H9 (cell line): ENCODE measurements at regions not wholly inside any gene's neighbourhood (a gene's known extent, or its start where the extent isn't known, plus 50 kb on each side); places are given as distances from the start of the nearest gene placed in this dataset.

Source experiments
- DNase-seq: peaks from one replicate; pipeline ENCODE4 v3.0.0-alpha.2; 2017
- H2AFZ ChIP-seq: one replicate; pipeline ENCODE4 v1.6.1; 2013; ENCODE audit warnings: mild to moderate bottlenecking, low read length, control low read depth, moderate library complexity
- H2AK5ac ChIP-seq: 2 replicates; pipeline ENCODE4 v1.6.1; 2013; ENCODE audit warnings: low read length, control low read depth, mixed read lengths; ENCODE audit not compliant: insufficient read length
- H2BK120ac ChIP-seq: one replicate; pipeline ENCODE4 v1.6.1; 2013; ENCODE audit warnings: low read depth, mild to moderate bottlenecking, low read length, control low read depth, inconsistent platforms; ENCODE audit not compliant: poor library complexity, severe bottlenecking
- H2BK12ac ChIP-seq: 2 replicates; pipeline ENCODE4 v1.6.1; 2013; ENCODE audit warnings: low read length, control low read depth, mixed read lengths, low read depth; ENCODE audit not compliant: insufficient read length
- H2BK15ac ChIP-seq: 2 replicates; pipeline ENCODE4 v1.6.1; 2013; ENCODE audit warnings: low read depth, low read length, control low read depth
- H2BK20ac ChIP-seq: one replicate; pipeline ENCODE4 v1.6.1; 2013; ENCODE audit warnings: low read depth, mild to moderate bottlenecking, low read length, control low read depth, inconsistent platforms; ENCODE audit not compliant: poor library complexity, severe bottlenecking
- H2BK5ac ChIP-seq: 2 replicates; pipeline ENCODE4 v1.6.1; 2013; ENCODE audit warnings: low read length, control low read depth, mixed read lengths; ENCODE audit not compliant: insufficient read length
- H3K14ac ChIP-seq: 2 replicates; pipeline ENCODE4 v1.6.1; 2013; ENCODE audit warnings: low read length, control low read depth; ENCODE audit not compliant: insufficient read depth
- H3K18ac ChIP-seq: 2 replicates; pipeline ENCODE4 v1.6.1; 2013; ENCODE audit warnings: low read depth, mild to moderate bottlenecking, mixed read lengths, low read length, control low read depth; ENCODE audit not compliant: insufficient read length
- H3K23ac ChIP-seq: 2 replicates; pipeline ENCODE4 v1.6.1; 2013; ENCODE audit warnings: low read length, control low read depth, mixed read lengths, low read depth; ENCODE audit not compliant: insufficient read length
- H3K23me2 ChIP-seq: 2 replicates; pipeline ENCODE4 v1.6.1; 2013; ENCODE audit warnings: low read depth, mild to moderate bottlenecking, mixed read lengths, low read length, control low read depth; ENCODE audit not compliant: insufficient read length, poor library complexity, severe bottlenecking
- H3K27ac ChIP-seq: 2 replicates; pipeline ENCODE4 v1.5.1; 2013; ENCODE audit warnings: low read length, control low read depth, mixed read lengths, low read depth; ENCODE audit not compliant: insufficient read length
- H3K27me3 ChIP-seq: 2 replicates; pipeline ENCODE4 v1.6.1; 2013; ENCODE audit warnings: low read length, control low read depth, inconsistent platforms; ENCODE audit not compliant: insufficient read depth
- H3K4ac ChIP-seq: 2 replicates; pipeline ENCODE4 v1.6.1; 2013; ENCODE audit warnings: low read depth, mild to moderate bottlenecking, control low read depth, inconsistent platforms, low read length, moderate library complexity
- H3K4me1 ChIP-seq: 2 replicates; pipeline ENCODE4 v1.6.1; 2013; ENCODE audit warnings: low read length, control low read depth, inconsistent platforms; ENCODE audit not compliant: insufficient read depth
- H3K4me2 ChIP-seq: 2 replicates; pipeline ENCODE4 v1.6.1; 2013; ENCODE audit warnings: low read length, control low read depth, mixed read lengths; ENCODE audit not compliant: insufficient read length, insufficient read depth
- H3K56ac ChIP-seq: 2 replicates; pipeline ENCODE4 v1.6.1; 2013; ENCODE audit warnings: low read depth, mild to moderate bottlenecking, mixed read lengths, low read length, control low read depth; ENCODE audit not compliant: insufficient read length
- H3K79me1 ChIP-seq: 2 replicates; pipeline ENCODE4 v1.6.1; 2013; ENCODE audit warnings: low read depth, mild to moderate bottlenecking, moderate library complexity, low read length, control low read depth, inconsistent platforms; ENCODE audit not compliant: insufficient read depth, poor library complexity, severe bottlenecking
- H3K79me2 ChIP-seq: 2 replicates; pipeline ENCODE4 v1.6.1; 2013; ENCODE audit warnings: low read length, control low read depth, inconsistent platforms; ENCODE audit not compliant: insufficient read depth
- H3K9ac ChIP-seq: 2 replicates; pipeline ENCODE4 v1.6.1; 2013; ENCODE audit warnings: low read length, control low read depth, mixed read lengths; ENCODE audit not compliant: insufficient read length; ENCODE audit errors: extremely low read depth
- H3K9me3 ChIP-seq: one replicate; pipeline ENCODE4 v1.6.1; 2013; ENCODE audit warnings: low read depth, low read length, inconsistent platforms; ENCODE audit not compliant: control insufficient read depth
- H3T11ph ChIP-seq: one replicate; pipeline ENCODE4 v1.6.1; 2013; ENCODE audit warnings: mild to moderate bottlenecking, low read length, control low read depth, inconsistent platforms
- H4K20me1 ChIP-seq: one replicate; pipeline ENCODE4 v1.6.1; 2013; ENCODE audit not compliant: control insufficient read depth, insufficient read length, insufficient read depth
- H4K5ac ChIP-seq: 2 replicates; pipeline ENCODE4 v1.6.1; 2013; ENCODE audit warnings: low read depth, mild to moderate bottlenecking, mixed read lengths, low read length, control low read depth; ENCODE audit not compliant: insufficient read length
- H4K8ac ChIP-seq: replicated peaks from 2 replicates; pipeline ENCODE4 v1.6.1; 2013; ENCODE audit warnings: low read length, control low read depth, mixed read lengths, low read depth; ENCODE audit not compliant: insufficient read length
- H4K91ac ChIP-seq: 2 replicates; pipeline ENCODE4 v1.6.1; 2013; ENCODE audit warnings: low read depth, mild to moderate bottlenecking, moderate library complexity, mixed read lengths, low read length, control low read depth; ENCODE audit not compliant: insufficient read length
- H3K27ac Mint-ChIP-seq, 3 experiments: 2 replicates in 2 of 3; 3 replicates in 1 of 3; pipeline ENCODE4 v1.8.0; 2020 to 2021; ENCODE audit warnings: mixed read lengths in 3 of 3, mild to moderate bottlenecking in 1 of 3, moderate library complexity in 1 of 3
- H3K27me3 Mint-ChIP-seq: 2 replicates; pipeline ENCODE4 v1.8.0; 2021; ENCODE audit warnings: low read depth, mild to moderate bottlenecking, moderate library complexity, mixed read lengths
- H3K36me3 Mint-ChIP-seq, 3 experiments: 2 replicates in 2 of 3; 3 replicates in 1 of 3; pipeline ENCODE4 v1.8.0; 2020 to 2021; ENCODE audit warnings: low read depth in 3 of 3, mixed read lengths in 3 of 3; ENCODE audit not compliant: insufficient read depth in 1 of 3
- H3K4me1 Mint-ChIP-seq, 2 experiments: 2 replicates each; pipeline ENCODE4 v1.8.0; 2020; ENCODE audit warnings: mixed read lengths in 2 of 2
- H3K4me3 Mint-ChIP-seq, 2 experiments: 2 replicates in 1 of 2; 3 replicates in 1 of 2; pipeline ENCODE4 v1.8.0; 2020 to 2021; ENCODE audit warnings: mild to moderate bottlenecking in 2 of 2, mixed read lengths in 2 of 2, moderate library complexity in 1 of 2
- H3K9me3 Mint-ChIP-seq, 2 experiments: 2 replicates in 1 of 2; 3 replicates in 1 of 2; pipeline ENCODE4 v1.8.0; 2020; ENCODE audit warnings: mild to moderate bottlenecking in 2 of 2, mixed read lengths in 2 of 2, moderate library complexity in 1 of 2
- WGBS: extraction: QIAGEN DNeasy Blood & Tissue Kit; methylation state at CpG from one replicate; pipeline ENCODE4 v1.1.7; 2013; ENCODE audit warnings: missing lambda C conversion rate, low lambda C conversion rate, mixed read lengths; ENCODE audit not compliant: insufficient read length; ENCODE audit errors: extremely low coverage; 5-methylcytosine and 5-hydroxymethylcytosine counted together
- TF ChIP-seq, protein P1 (sequence below): fragments of 200-600 bp; sonication (generic); conservative IDR thresholded peaks from 3 replicates; pipeline ENCODE4 v1.8.0; 2021; ENCODE audit warnings: antibody characterized with exemption, mild to moderate bottlenecking

DNA sequence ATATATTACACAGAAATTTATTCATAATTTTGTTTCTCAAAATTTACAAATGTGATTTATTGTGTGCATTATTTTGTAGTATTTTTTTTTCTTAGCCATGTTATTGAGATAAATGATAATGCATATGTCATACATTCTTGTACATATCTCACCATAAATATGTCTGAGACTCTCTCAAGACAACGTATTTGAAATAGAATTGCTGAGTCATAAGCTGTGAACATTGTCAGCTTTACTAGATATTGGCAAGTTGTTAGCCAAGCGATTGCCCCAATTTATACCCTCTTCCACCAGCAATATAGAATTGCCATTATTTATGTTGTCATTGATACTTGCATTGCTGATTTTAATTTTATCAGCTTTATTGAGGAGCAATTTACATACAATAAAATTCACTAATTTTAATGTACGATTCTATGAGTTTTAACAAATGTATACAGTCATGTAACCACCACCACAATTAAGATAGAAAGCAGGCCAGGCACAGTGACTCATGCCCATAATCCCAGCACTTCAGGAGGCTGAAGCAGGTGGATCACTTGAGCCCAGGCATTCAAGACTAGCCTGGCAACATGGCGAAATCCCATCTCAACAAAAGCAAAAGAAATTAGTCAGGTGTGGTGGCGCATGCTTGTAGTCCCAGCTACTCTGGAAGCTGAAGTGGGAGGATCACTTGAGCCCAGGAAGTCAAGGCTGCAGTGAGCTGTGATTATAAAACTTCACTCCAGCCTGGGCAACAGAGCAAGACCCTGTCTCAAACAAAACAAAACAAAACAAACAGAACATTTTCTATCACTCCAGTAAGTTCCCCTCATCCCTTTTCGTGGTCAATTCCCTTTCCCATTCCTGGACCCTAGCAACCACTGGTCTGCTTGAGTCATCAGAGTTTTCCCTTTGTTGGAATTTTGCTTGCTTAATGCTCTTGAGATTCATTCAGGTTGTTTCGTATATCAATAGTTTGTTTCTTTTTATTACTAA is 373.1 kb downstream of the MFSD1 start:
- Mint-ChIP-seq H3K4me3 (no peak overlapping the region), H3K9me3 (no peaks in the 10 kb centered on the region; a peak in 1 of 5 replicates), H3K27ac (peak overlapping the region in 1 of 3 experiments; percentile 55; a peak in 1 of 7 replicates), H3K4me1 (peaks cover 0 to 5% of the 10 kb centered on the region in 2 experiments; a peak in 1 of 4 replicates), H3K36me3 (no peaks in the 10 kb centered on the region), H3K27me3 (no peaks in the 10 kb centered on the region; the same call in none of the 2 replicates)
- H3K4ac ChIP-seq: no peak overlapping the region
- no peak overlapping the region for H3K18ac ChIP-seq
- H4K5ac ChIP-seq: no peak overlapping the region
- H3K4me2 ChIP-seq: no peak overlapping the region
- H3T11ph ChIP-seq: no peak overlapping the region
- no peak overlapping the region for H2BK120ac ChIP-seq
- no peak for DNase-seq
- H3K23me2 ChIP-seq: no peaks in the 10 kb centered on the region
- no peak overlapping the region for H2BK5ac ChIP-seq
- no peaks in the 10 kb centered on the region for H4K20me1 ChIP-seq
- no peaks in the 10 kb centered on the region for H3K27me3 ChIP-seq
- no peak overlapping the region for H2AFZ ChIP-seq
- H3K56ac ChIP-seq: no peak overlapping the region
- H3K14ac ChIP-seq: no peak overlapping the region
- H2AK5ac ChIP-seq: no peak overlapping the region
- H3K9ac ChIP-seq: no peak overlapping the region
- H2BK20ac ChIP-seq: no peak overlapping the region
- no peak overlapping the region for H2BK15ac ChIP-seq
- no peak overlapping the region for H3K23ac ChIP-seq
- no peak overlapping the region for H4K8ac ChIP-seq
- no peaks in the 10 kb centered on the region for H3K4me1 ChIP-seq
- no peaks in the 10 kb centered on the region for H3K79me1 ChIP-seq
- H3K27ac ChIP-seq: no peak overlapping the region
- WGBS: no CpG with 5 or more reads among the region's 7 CpGs
- H4K91ac ChIP-seq: no peak overlapping the region
- no peaks in the 10 kb centered on the region for H3K9me3 ChIP-seq
- H3K79me2 ChIP-seq: no peaks in the 10 kb centered on the region
- TF ChIP-seq, protein P1, sequence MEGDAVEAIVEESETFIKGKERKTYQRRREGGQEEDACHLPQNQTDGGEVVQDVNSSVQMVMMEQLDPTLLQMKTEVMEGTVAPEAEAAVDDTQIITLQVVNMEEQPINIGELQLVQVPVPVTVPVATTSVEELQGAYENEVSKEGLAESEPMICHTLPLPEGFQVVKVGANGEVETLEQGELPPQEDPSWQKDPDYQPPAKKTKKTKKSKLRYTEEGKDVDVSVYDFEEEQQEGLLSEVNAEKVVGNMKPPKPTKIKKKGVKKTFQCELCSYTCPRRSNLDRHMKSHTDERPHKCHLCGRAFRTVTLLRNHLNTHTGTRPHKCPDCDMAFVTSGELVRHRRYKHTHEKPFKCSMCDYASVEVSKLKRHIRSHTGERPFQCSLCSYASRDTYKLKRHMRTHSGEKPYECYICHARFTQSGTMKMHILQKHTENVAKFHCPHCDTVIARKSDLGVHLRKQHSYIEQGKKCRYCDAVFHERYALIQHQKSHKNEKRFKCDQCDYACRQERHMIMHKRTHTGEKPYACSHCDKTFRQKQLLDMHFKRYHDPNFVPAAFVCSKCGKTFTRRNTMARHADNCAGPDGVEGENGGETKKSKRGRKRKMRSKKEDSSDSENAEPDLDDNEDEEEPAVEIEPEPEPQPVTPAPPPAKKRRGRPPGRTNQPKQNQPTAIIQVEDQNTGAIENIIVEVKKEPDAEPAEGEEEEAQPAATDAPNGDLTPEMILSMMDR: no peak
- H2BK12ac ChIP-seq: no peak overlapping the region
